A673 (cell line): ENCODE measurements at regions not wholly inside any gene's neighbourhood (a gene's known extent, or its start where the extent isn't known, plus 50 kb on each side); places are given as distances from the start of the nearest gene placed in this dataset.

Experiments
- BruUV-seq: library from RNA; stranded (reverse); fragments of 400-500 nt; replicated peaks from 2 replicates; lab custom pipeline; 2021; lab: Mats Ljungman, UMichigan
- CTCF ChIA-PET: fragments of 300-600 bp; sonication (Branson Sonifier 250); formaldehyde crosslinking; loops from one replicate; lab custom pipeline; 2022; ENCODE audit warnings: antibody characterized with exemption; lab: Charles Lee
- POLR2A ChIA-PET: fragments of 300-600 bp; sonication (Branson Sonifier 250); formaldehyde crosslinking; loops from one replicate; lab custom pipeline; 2022; ENCODE audit warnings: antibody characterized with exemption; ENCODE audit not compliant: low non-redundant PET; lab: Charles Lee
- DNase-seq: peaks from one replicate; pipeline ENCODE4 v3.0.0-alpha.2; 2015; ENCODE audit warnings: low spot score
- H3K27ac ChIP-seq: fragments of 200-600 bp; sonication (generic); 2 replicates; pipeline ENCODE4 v1.5.1; 2016; ENCODE audit warnings: mixed run types, low read depth, mild to moderate bottlenecking, mixed read lengths, antibody characterized with exemption, low read length; ENCODE audit not compliant: poor library complexity, severe bottlenecking
- H3K27me3 ChIP-seq: fragments of 200-600 bp; sonication (generic); replicated peaks from 2 replicates; pipeline ENCODE4 v1.6.1; 2017; ENCODE audit warnings: mixed run types, low read depth, mild to moderate bottlenecking, mixed read lengths, antibody characterized with exemption, low read length; ENCODE audit not compliant: insufficient read depth, poor library complexity
- H3K36me3 ChIP-seq: fragments of 200-600 bp; sonication (generic); 2 replicates; pipeline ENCODE4 v1.6.1; 2016; ENCODE audit warnings: mixed run types, mild to moderate bottlenecking, mixed read lengths, antibody characterized with exemption, low read length; ENCODE audit not compliant: insufficient read depth, poor library complexity, severe bottlenecking
- H3K4me1 ChIP-seq: fragments of 200-600 bp; sonication (generic); 2 replicates; pipeline ENCODE4 v1.6.1; 2017; ENCODE audit warnings: mixed run types, mild to moderate bottlenecking, mixed read lengths, antibody characterized with exemption, low read length; ENCODE audit not compliant: insufficient read depth, poor library complexity, severe bottlenecking
- H3K4me3 ChIP-seq: fragments of 200-600 bp; sonication (generic); 2 replicates; pipeline ENCODE4 v1.5.1; 2016; ENCODE audit warnings: low read depth, mixed run types, mild to moderate bottlenecking, mixed read lengths, low read length; ENCODE audit not compliant: poor library complexity, severe bottlenecking
- H3K9me3 ChIP-seq: fragments of 200-600 bp; sonication (generic); 2 replicates; pipeline ENCODE4 v1.6.1; 2016; ENCODE audit warnings: mixed run types, low read depth, mild to moderate bottlenecking, mixed read lengths, antibody characterized with exemption, low read length; ENCODE audit not compliant: poor library complexity, severe bottlenecking
- EZH2 ChIP-seq: fragments of 200-600 bp; sonication (generic); IDR thresholded peaks from 2 replicates; pipeline ENCODE4 v1.6.1; 2017; ENCODE audit warnings: borderline replicate concordance, low read depth, mild to moderate bottlenecking, mixed read lengths, antibody characterized with exemption, low read length; ENCODE audit not compliant: poor library complexity, severe bottlenecking
- intact Hi-C: fragments of 100-400 bp; cut with micrococcal nuclease; formaldehyde crosslinking; loops from one replicate; pipeline ENCODE4 v1.10.0; 2022; ENCODE audit not compliant: unreplicated experiment
- TF ChIP-seq, protein P1 (sequence below): fragments of 300-800, 200-600 bp; sonication (generic); conservative IDR thresholded peaks from 2 replicates; pipeline ENCODE4 v1.5.1; 2017; ENCODE audit warnings: low read depth, mild to moderate bottlenecking, antibody characterized with exemption, low read length, moderate library complexity, mixed read lengths

DNA sequence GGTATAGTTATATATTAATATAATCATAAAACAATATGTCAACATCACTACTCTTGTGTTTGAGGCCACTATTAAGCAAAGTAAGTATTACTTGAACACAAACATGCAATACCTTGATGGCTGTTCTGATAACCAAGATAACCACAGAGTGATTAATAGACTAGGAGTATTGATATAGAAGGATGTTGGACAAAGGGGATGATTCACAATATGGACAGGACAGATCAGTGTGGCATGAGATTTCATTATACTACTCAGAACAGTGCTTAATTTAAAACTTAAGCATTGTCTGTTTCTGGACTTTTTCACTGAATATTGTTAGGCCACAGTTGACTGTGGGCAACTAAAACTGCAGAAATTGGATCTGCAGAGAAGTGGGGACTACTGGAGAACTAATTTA lies 384.2 kb downstream of the SLITRK1 start:
- H3K9me3 ChIP-seq = no peaks in the 10 kb centered on the region
- ChIA-PET CTCF (no interaction called here), POLR2A (no interaction called here)
- H3K4me1 ChIP-seq = peaks cover 15% of the 10 kb centered on the region
- no peak for DNase-seq
- TF ChIP-seq, protein P1, sequence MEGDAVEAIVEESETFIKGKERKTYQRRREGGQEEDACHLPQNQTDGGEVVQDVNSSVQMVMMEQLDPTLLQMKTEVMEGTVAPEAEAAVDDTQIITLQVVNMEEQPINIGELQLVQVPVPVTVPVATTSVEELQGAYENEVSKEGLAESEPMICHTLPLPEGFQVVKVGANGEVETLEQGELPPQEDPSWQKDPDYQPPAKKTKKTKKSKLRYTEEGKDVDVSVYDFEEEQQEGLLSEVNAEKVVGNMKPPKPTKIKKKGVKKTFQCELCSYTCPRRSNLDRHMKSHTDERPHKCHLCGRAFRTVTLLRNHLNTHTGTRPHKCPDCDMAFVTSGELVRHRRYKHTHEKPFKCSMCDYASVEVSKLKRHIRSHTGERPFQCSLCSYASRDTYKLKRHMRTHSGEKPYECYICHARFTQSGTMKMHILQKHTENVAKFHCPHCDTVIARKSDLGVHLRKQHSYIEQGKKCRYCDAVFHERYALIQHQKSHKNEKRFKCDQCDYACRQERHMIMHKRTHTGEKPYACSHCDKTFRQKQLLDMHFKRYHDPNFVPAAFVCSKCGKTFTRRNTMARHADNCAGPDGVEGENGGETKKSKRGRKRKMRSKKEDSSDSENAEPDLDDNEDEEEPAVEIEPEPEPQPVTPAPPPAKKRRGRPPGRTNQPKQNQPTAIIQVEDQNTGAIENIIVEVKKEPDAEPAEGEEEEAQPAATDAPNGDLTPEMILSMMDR = no peak
- TF ChIP-seq EZH2 = no peak
- no peaks in the 10 kb centered on the region for H3K27me3 ChIP-seq
- no peaks in the 10 kb centered on the region for H3K36me3 ChIP-seq
- H3K27ac ChIP-seq = no peak overlapping the region
- BruUV-seq = no TSS peak
- intact Hi-C loops = no loop called here
- no peak overlapping the region for H3K4me3 ChIP-seq

GRCh38 chr13:83496501-83496900 lies 385.8 kb downstream of the SLITRK1 start:
- ChIA-PET POLR2A (no interaction called here), CTCF (no interaction called here)
- Histone ChIP-seq H3K4me3 (no peak overlapping the region), H3K9me3 (no peaks in the 10 kb centered on the region), H3K27ac (no peak overlapping the region), H3K36me3 (no peaks in the 10 kb centered on the region), H3K27me3 (no peaks in the 10 kb centered on the region), H3K4me1 (peaks cover 15% of the 10 kb centered on the region)
- BruUV-seq = no TSS peak
- intact Hi-C loops = no loop called here
- TF ChIP-seq EZH2 = no peak
- TF ChIP-seq, protein P1 = no peak
- no peak for DNase-seq

GRCh38 chr13:83485101-83485500 lies 397.2 kb downstream of the SLITRK1 start:
- TF ChIP-seq EZH2 = no peak
- TF ChIP-seq, protein P1 = no peak
- H3K27me3 ChIP-seq = no peaks in the 10 kb centered on the region
- POLR2A ChIA-PET = no interaction called here
- H3K9me3 ChIP-seq = no peaks in the 10 kb centered on the region
- BruUV-seq = no TSS peak
- CTCF ChIA-PET = no interaction called here
- H3K36me3 ChIP-seq = no peaks in the 10 kb centered on the region
- intact Hi-C loops = no loop called here
- DNase-seq = no peak
- no peaks in the 10 kb centered on the region for H3K4me1 ChIP-seq
- H3K4me3 ChIP-seq = no peak overlapping the region
- no peak overlapping the region for H3K27ac ChIP-seq
